ENCODE measurements at regions not wholly inside any gene's neighbourhood (a gene's known extent, or its start where the extent isn't known, plus 50 kb on each side); places are given as distances from the start of the nearest gene placed in this dataset.

DNA sequence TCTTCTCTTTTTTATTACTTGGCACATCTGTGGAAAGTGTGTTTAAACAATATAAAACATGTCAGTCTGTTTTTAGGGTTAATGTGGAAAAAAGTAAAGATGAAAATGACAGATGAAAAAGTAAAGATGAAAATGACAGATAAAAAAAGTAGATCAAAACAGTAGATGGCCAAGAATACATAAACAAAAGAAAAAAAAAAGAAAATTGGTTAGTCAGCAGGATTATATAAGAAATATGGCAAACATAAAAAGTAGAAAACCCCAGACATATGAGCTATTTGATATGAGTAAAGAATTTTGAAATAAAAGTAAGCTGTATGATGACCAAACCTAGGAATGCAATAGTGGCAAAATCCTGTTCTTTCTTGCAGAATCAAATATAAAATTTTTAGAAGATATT lies 365.7 kb upstream of the AKR1E2 start:
- TF ChIP-seq, protein P1, sequence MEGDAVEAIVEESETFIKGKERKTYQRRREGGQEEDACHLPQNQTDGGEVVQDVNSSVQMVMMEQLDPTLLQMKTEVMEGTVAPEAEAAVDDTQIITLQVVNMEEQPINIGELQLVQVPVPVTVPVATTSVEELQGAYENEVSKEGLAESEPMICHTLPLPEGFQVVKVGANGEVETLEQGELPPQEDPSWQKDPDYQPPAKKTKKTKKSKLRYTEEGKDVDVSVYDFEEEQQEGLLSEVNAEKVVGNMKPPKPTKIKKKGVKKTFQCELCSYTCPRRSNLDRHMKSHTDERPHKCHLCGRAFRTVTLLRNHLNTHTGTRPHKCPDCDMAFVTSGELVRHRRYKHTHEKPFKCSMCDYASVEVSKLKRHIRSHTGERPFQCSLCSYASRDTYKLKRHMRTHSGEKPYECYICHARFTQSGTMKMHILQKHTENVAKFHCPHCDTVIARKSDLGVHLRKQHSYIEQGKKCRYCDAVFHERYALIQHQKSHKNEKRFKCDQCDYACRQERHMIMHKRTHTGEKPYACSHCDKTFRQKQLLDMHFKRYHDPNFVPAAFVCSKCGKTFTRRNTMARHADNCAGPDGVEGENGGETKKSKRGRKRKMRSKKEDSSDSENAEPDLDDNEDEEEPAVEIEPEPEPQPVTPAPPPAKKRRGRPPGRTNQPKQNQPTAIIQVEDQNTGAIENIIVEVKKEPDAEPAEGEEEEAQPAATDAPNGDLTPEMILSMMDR (IDR thresholded peaks at IDR 0.05; ENCODE audit: control insufficient read depth, insufficient read depth, low read depth, low read length, missing control alignments), result no peak
- DNase-seq (ENCODE audit: low read depth), result no peak

DNA sequence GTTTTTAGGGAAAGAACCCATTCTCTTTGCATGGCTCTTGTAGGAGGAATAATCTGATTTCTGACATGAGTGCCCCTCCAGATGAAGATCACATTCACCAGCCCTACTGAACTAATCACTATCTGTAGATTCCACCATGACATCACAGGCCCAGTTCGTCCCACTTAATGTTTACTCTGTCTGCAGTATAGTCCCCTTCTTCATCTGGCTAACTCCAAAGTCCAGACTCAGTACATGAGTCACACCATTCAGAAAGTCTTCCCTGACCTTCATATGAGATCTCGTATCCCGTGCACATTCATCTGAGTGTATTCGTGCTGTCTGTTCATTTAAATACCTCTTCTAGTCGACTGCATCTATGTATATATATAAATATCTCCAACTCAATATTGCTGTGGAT lies 366.5 kb upstream of the AKR1E2 start:
- TF ChIP-seq, protein P1 (IDR thresholded peaks at IDR 0.05; ENCODE audit: control insufficient read depth, insufficient read depth, low read depth, low read length, missing control alignments), result no peak
- no peak for DNase-seq (ENCODE audit: low read depth)
- no peak overlapping the region for H3K4me3 ChIP-seq (ENCODE audit: control insufficient read depth, low read depth, low read length)

More for the DNA sequence above, 365.7 kb upstream of the AKR1E2 start:
- no peak overlapping the region for H3K4me3 ChIP-seq (ENCODE audit: control insufficient read depth, low read depth, low read length)

DNA sequence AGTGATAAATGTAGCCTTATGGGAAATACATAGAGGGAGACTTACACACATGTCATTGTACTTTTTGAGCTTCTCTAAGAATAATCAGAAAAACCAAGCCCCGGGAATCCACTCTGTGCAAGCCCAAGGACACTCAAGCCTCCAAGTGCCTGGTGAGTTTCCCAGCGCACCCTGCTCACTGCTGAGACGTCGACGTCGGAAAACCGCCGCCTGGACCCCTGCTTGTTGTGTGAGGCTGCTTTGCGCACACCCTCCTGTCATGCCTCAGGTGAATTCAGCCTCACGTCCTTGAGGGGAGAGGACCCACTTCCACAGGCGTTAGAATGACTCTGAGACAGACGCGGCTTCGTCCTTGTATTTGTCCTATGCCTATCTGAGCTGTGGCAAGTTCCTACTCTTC lies 368.4 kb upstream of the AKR1E2 start:
- no peak overlapping the region for H3K4me3 ChIP-seq (ENCODE audit: control insufficient read depth, low read depth, low read length)
- TF ChIP-seq, protein P1 (IDR thresholded peaks at IDR 0.05; ENCODE audit: control insufficient read depth, insufficient read depth, low read depth, low read length, missing control alignments), result no peak
- no peak for DNase-seq (ENCODE audit: low read depth)

DNA sequence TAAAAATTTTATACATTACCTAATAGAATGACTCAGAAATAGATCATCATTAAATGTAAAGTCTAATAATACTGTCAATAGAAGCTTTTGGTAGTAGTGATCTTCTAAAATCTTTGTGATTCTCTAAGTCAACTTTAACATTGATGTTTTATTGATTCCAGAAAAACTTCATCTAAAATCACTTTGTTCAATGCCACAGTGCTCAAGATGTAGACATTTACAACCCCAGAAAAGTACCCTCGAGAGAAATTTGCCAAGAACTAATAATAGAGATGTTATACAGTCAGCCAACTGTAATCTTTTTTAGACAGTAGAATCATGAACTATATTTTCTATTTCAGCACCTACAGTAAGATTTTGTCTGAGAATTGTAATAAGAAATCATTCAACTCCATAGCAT lies 369.2 kb upstream of the AKR1E2 start:
- DNase-seq (ENCODE audit: low read depth), result no peak
- TF ChIP-seq, protein P1 (IDR thresholded peaks at IDR 0.05; ENCODE audit: control insufficient read depth, insufficient read depth, low read depth, low read length, missing control alignments), result no peak

DNA sequence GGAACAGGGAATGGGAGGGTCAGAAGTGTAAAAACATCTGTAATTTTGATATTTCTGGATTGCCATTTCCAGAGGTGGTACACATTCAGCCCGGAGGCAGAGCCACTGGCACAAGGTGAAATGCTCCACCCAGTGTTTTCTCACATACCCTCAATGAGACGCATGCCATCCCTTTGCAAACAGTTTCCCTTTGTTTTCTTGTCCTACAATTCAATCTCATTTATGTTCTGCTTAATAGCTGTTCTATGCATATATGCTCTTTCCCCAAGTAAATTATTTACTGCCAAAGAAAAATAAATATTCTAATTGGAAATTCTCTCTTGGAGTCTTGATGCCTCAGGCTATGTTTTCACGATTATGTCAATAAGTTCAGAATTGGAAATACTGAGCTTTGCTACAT lies 369.7 kb upstream of the AKR1E2 start:
- no peak overlapping the region for H3K4me3 ChIP-seq (ENCODE audit: control insufficient read depth, low read depth, low read length)
- DNase-seq (ENCODE audit: low read depth), result no peak
- TF ChIP-seq, protein P1 (IDR thresholded peaks at IDR 0.05; ENCODE audit: control insufficient read depth, insufficient read depth, low read depth, low read length, missing control alignments), result no peak

More for the DNA sequence above, 369.2 kb upstream of the AKR1E2 start:
- H3K4me3 ChIP-seq (ENCODE audit: control insufficient read depth, low read depth, low read length), result no peak overlapping the region

DNA sequence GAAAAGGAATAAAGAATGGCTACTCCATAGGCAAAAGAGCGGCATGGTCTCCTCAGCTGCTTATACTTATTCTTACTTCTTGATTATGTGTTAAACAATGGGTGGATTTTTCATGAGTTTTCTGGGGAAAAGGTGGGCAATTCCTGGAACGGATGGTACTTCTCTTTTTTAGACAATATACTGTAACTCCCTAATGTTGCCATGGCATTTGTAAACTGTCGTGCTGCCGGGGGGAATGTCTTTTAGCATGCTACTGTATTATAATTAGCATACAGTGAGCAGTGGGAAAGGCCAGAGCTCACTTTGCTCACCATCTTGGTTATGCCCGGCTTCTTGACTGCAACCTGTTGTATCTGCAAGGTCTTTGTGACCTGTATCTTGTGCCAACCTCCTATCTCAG lies 372.1 kb upstream of the AKR1E2 start:
- no peak for DNase-seq (ENCODE audit: low read depth)
- TF ChIP-seq, protein P1 (IDR thresholded peaks at IDR 0.05; ENCODE audit: control insufficient read depth, insufficient read depth, low read depth, low read length, missing control alignments), result no peak
- no peak overlapping the region for H3K4me3 ChIP-seq (ENCODE audit: control insufficient read depth, low read depth, low read length)

DNA sequence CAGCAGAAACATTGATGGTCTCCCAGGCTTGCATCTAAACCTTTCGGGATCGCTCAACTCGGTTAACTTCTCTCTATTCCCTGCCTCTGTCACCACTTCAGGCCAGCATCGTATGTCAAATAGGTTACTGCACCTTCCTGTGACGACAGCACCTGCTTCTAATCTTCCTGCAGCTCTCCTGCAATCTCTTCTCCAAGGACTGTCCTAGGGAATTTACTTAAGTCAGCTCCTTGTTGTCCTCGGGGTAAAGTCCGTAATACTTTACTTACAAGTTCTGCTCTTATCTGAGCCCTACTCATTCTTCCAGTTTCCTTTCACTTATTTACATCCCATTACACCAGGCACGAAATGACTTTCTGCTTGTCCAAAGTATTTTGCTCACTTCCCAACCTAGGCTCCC lies 372.7 kb upstream of the AKR1E2 start:
- no peak overlapping the region for H3K4me3 ChIP-seq (ENCODE audit: control insufficient read depth, low read depth, low read length)
- TF ChIP-seq, protein P1 (IDR thresholded peaks at IDR 0.05; ENCODE audit: control insufficient read depth, insufficient read depth, low read depth, low read length, missing control alignments), result no peak
- no peak for DNase-seq (ENCODE audit: low read depth)

Data from AG09309 (cell line).